H9 (cell line): ENCODE measurements at regions not wholly inside any gene's neighbourhood (a gene's known extent, or its start where the extent isn't known, plus 50 kb on each side); places are given as distances from the start of the nearest gene placed in this dataset.

Experiments used
- DNase-seq: peaks from one replicate; pipeline ENCODE4 v3.0.0-alpha.2; 2017
- H2AFZ ChIP-seq: one replicate; pipeline ENCODE4 v1.6.1; 2013; ENCODE audit warnings: mild to moderate bottlenecking, low read length, control low read depth, moderate library complexity
- H2AK5ac ChIP-seq: 2 replicates; pipeline ENCODE4 v1.6.1; 2013; ENCODE audit warnings: low read length, control low read depth, mixed read lengths; ENCODE audit not compliant: insufficient read length
- H2BK120ac ChIP-seq: one replicate; pipeline ENCODE4 v1.6.1; 2013; ENCODE audit warnings: low read depth, mild to moderate bottlenecking, low read length, control low read depth, inconsistent platforms; ENCODE audit not compliant: poor library complexity, severe bottlenecking
- H2BK12ac ChIP-seq: 2 replicates; pipeline ENCODE4 v1.6.1; 2013; ENCODE audit warnings: low read length, control low read depth, mixed read lengths, low read depth; ENCODE audit not compliant: insufficient read length
- H2BK15ac ChIP-seq: 2 replicates; pipeline ENCODE4 v1.6.1; 2013; ENCODE audit warnings: low read depth, low read length, control low read depth
- H2BK20ac ChIP-seq: one replicate; pipeline ENCODE4 v1.6.1; 2013; ENCODE audit warnings: low read depth, mild to moderate bottlenecking, low read length, control low read depth, inconsistent platforms; ENCODE audit not compliant: poor library complexity, severe bottlenecking
- H2BK5ac ChIP-seq: 2 replicates; pipeline ENCODE4 v1.6.1; 2013; ENCODE audit warnings: low read length, control low read depth, mixed read lengths; ENCODE audit not compliant: insufficient read length
- H3K14ac ChIP-seq: 2 replicates; pipeline ENCODE4 v1.6.1; 2013; ENCODE audit warnings: low read length, control low read depth; ENCODE audit not compliant: insufficient read depth
- H3K18ac ChIP-seq: 2 replicates; pipeline ENCODE4 v1.6.1; 2013; ENCODE audit warnings: low read depth, mild to moderate bottlenecking, mixed read lengths, low read length, control low read depth; ENCODE audit not compliant: insufficient read length
- H3K23ac ChIP-seq: 2 replicates; pipeline ENCODE4 v1.6.1; 2013; ENCODE audit warnings: low read length, control low read depth, mixed read lengths, low read depth; ENCODE audit not compliant: insufficient read length
- H3K23me2 ChIP-seq: 2 replicates; pipeline ENCODE4 v1.6.1; 2013; ENCODE audit warnings: low read depth, mild to moderate bottlenecking, mixed read lengths, low read length, control low read depth; ENCODE audit not compliant: insufficient read length, poor library complexity, severe bottlenecking
- H3K27ac ChIP-seq: 2 replicates; pipeline ENCODE4 v1.5.1; 2013; ENCODE audit warnings: low read length, control low read depth, mixed read lengths, low read depth; ENCODE audit not compliant: insufficient read length
- H3K27me3 ChIP-seq: 2 replicates; pipeline ENCODE4 v1.6.1; 2013; ENCODE audit warnings: low read length, control low read depth, inconsistent platforms; ENCODE audit not compliant: insufficient read depth
- H3K4ac ChIP-seq: 2 replicates; pipeline ENCODE4 v1.6.1; 2013; ENCODE audit warnings: low read depth, mild to moderate bottlenecking, control low read depth, inconsistent platforms, low read length, moderate library complexity
- H3K4me1 ChIP-seq: 2 replicates; pipeline ENCODE4 v1.6.1; 2013; ENCODE audit warnings: low read length, control low read depth, inconsistent platforms; ENCODE audit not compliant: insufficient read depth
- H3K4me2 ChIP-seq: 2 replicates; pipeline ENCODE4 v1.6.1; 2013; ENCODE audit warnings: low read length, control low read depth, mixed read lengths; ENCODE audit not compliant: insufficient read length, insufficient read depth
- H3K56ac ChIP-seq: 2 replicates; pipeline ENCODE4 v1.6.1; 2013; ENCODE audit warnings: low read depth, mild to moderate bottlenecking, mixed read lengths, low read length, control low read depth; ENCODE audit not compliant: insufficient read length
- H3K79me1 ChIP-seq: 2 replicates; pipeline ENCODE4 v1.6.1; 2013; ENCODE audit warnings: low read depth, mild to moderate bottlenecking, moderate library complexity, low read length, control low read depth, inconsistent platforms; ENCODE audit not compliant: insufficient read depth, poor library complexity, severe bottlenecking
- H3K79me2 ChIP-seq: 2 replicates; pipeline ENCODE4 v1.6.1; 2013; ENCODE audit warnings: low read length, control low read depth, inconsistent platforms; ENCODE audit not compliant: insufficient read depth
- H3K9ac ChIP-seq: 2 replicates; pipeline ENCODE4 v1.6.1; 2013; ENCODE audit warnings: low read length, control low read depth, mixed read lengths; ENCODE audit not compliant: insufficient read length; ENCODE audit errors: extremely low read depth
- H3K9me3 ChIP-seq: one replicate; pipeline ENCODE4 v1.6.1; 2013; ENCODE audit warnings: low read depth, low read length, inconsistent platforms; ENCODE audit not compliant: control insufficient read depth
- H3T11ph ChIP-seq: one replicate; pipeline ENCODE4 v1.6.1; 2013; ENCODE audit warnings: mild to moderate bottlenecking, low read length, control low read depth, inconsistent platforms
- H4K20me1 ChIP-seq: one replicate; pipeline ENCODE4 v1.6.1; 2013; ENCODE audit not compliant: control insufficient read depth, insufficient read length, insufficient read depth
- H4K5ac ChIP-seq: 2 replicates; pipeline ENCODE4 v1.6.1; 2013; ENCODE audit warnings: low read depth, mild to moderate bottlenecking, mixed read lengths, low read length, control low read depth; ENCODE audit not compliant: insufficient read length
- H4K8ac ChIP-seq: replicated peaks from 2 replicates; pipeline ENCODE4 v1.6.1; 2013; ENCODE audit warnings: low read length, control low read depth, mixed read lengths, low read depth; ENCODE audit not compliant: insufficient read length
- H4K91ac ChIP-seq: 2 replicates; pipeline ENCODE4 v1.6.1; 2013; ENCODE audit warnings: low read depth, mild to moderate bottlenecking, moderate library complexity, mixed read lengths, low read length, control low read depth; ENCODE audit not compliant: insufficient read length
- H3K27ac Mint-ChIP-seq, 3 experiments: 2 replicates in 2 of 3; 3 replicates in 1 of 3; pipeline ENCODE4 v1.8.0; 2020 to 2021; ENCODE audit warnings: mixed read lengths in 3 of 3, mild to moderate bottlenecking in 1 of 3, moderate library complexity in 1 of 3
- H3K27me3 Mint-ChIP-seq: 2 replicates; pipeline ENCODE4 v1.8.0; 2021; ENCODE audit warnings: low read depth, mild to moderate bottlenecking, moderate library complexity, mixed read lengths
- H3K36me3 Mint-ChIP-seq, 3 experiments: 2 replicates in 2 of 3; 3 replicates in 1 of 3; pipeline ENCODE4 v1.8.0; 2020 to 2021; ENCODE audit warnings: low read depth in 3 of 3, mixed read lengths in 3 of 3; ENCODE audit not compliant: insufficient read depth in 1 of 3
- H3K4me1 Mint-ChIP-seq, 2 experiments: 2 replicates each; pipeline ENCODE4 v1.8.0; 2020; ENCODE audit warnings: mixed read lengths in 2 of 2
- H3K4me3 Mint-ChIP-seq, 2 experiments: 2 replicates in 1 of 2; 3 replicates in 1 of 2; pipeline ENCODE4 v1.8.0; 2020 to 2021; ENCODE audit warnings: mild to moderate bottlenecking in 2 of 2, mixed read lengths in 2 of 2, moderate library complexity in 1 of 2
- H3K9me3 Mint-ChIP-seq, 2 experiments: 2 replicates in 1 of 2; 3 replicates in 1 of 2; pipeline ENCODE4 v1.8.0; 2020; ENCODE audit warnings: mild to moderate bottlenecking in 2 of 2, mixed read lengths in 2 of 2, moderate library complexity in 1 of 2
- WGBS: extraction: QIAGEN DNeasy Blood & Tissue Kit; methylation state at CpG from one replicate; pipeline ENCODE4 v1.1.7; 2013; ENCODE audit warnings: missing lambda C conversion rate, low lambda C conversion rate, mixed read lengths; ENCODE audit not compliant: insufficient read length; ENCODE audit errors: extremely low coverage; 5-methylcytosine and 5-hydroxymethylcytosine counted together
- TF ChIP-seq, protein P1 (sequence below): fragments of 200-600 bp; sonication (generic); conservative IDR thresholded peaks from 3 replicates; pipeline ENCODE4 v1.8.0; 2021; ENCODE audit warnings: antibody characterized with exemption, mild to moderate bottlenecking

DNA sequence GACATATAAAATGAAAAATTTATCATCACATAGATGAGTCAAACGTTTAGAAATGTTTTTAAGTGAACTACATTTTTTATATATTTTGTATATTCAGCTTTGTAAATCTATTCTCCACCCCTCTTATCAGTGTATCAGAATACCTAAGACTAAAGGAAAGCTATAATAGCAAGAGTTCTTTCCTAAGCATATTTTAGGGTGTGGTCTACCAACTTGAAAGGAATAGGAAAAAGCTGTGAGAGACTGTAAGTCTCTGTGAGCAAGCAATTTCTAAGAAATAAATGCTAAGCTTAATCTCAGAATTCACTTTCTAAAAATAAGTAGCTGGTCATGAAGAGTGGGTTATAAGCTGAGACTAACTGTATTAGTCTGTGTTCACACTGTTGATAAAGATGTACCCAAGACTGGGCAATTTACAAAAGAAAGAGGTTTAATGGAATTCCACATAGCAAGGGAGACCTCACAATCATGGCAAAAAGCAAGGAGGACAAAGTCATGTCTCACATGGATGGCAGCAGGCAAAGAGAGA lies 175.4 kb upstream of the PREP start:
- Histone ChIP-seq H4K20me1 (no peaks in the 10 kb centered on the region), H3K9ac (no peak overlapping the region), H3K27me3 (no peaks in the 10 kb centered on the region), H3K23ac (no peak overlapping the region), H3T11ph (no peak overlapping the region), H3K79me1 (no peaks in the 10 kb centered on the region), H3K18ac (no peak overlapping the region), H4K5ac (no peak overlapping the region), H3K4me1 (no peaks in the 10 kb centered on the region), H2BK20ac (no peak overlapping the region), H2BK5ac (no peak overlapping the region), H2BK120ac (no peak overlapping the region), H2BK12ac (no peak overlapping the region), H3K4me2 (no peak overlapping the region), H3K27ac (no peak overlapping the region), H4K91ac (no peak overlapping the region), H3K14ac (no peak overlapping the region), H3K56ac (no peak overlapping the region), H3K23me2 (no peaks in the 10 kb centered on the region), H2AK5ac (no peak overlapping the region), H3K4ac (no peak overlapping the region), H3K79me2 (no peaks in the 10 kb centered on the region), H4K8ac (no peak overlapping the region), H2AFZ (no peak overlapping the region), H2BK15ac (no peak overlapping the region), H3K9me3 (no peaks in the 10 kb centered on the region)
- Mint-ChIP-seq H3K27ac (no peak overlapping the region), H3K27me3 (no peaks in the 10 kb centered on the region), H3K36me3 (no peaks in the 10 kb centered on the region), H3K4me1 (peaks cover 0 to 4% of the 10 kb centered on the region in 2 experiments; a peak in 1 of 4 replicates), H3K9me3 (no peaks in the 10 kb centered on the region), H3K4me3 (no peak overlapping the region)
- DNase-seq: no peak
- no CpG with 5 or more reads among the region's 1 CpG for WGBS
- TF ChIP-seq, protein P1, sequence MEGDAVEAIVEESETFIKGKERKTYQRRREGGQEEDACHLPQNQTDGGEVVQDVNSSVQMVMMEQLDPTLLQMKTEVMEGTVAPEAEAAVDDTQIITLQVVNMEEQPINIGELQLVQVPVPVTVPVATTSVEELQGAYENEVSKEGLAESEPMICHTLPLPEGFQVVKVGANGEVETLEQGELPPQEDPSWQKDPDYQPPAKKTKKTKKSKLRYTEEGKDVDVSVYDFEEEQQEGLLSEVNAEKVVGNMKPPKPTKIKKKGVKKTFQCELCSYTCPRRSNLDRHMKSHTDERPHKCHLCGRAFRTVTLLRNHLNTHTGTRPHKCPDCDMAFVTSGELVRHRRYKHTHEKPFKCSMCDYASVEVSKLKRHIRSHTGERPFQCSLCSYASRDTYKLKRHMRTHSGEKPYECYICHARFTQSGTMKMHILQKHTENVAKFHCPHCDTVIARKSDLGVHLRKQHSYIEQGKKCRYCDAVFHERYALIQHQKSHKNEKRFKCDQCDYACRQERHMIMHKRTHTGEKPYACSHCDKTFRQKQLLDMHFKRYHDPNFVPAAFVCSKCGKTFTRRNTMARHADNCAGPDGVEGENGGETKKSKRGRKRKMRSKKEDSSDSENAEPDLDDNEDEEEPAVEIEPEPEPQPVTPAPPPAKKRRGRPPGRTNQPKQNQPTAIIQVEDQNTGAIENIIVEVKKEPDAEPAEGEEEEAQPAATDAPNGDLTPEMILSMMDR: no peak
